VCaP (cell line): ENCODE measurements at regions not wholly inside any gene's neighbourhood (a gene's known extent, or its start where the extent isn't known, plus 50 kb on each side); places are given as distances from the start of the nearest gene placed in this dataset.

Source experiments
- H3K27ac ChIP-seq: fragments of 450-650 bp; 2 replicates; pipeline ENCODE4 v1.5.1; 2017
- TF ChIP-seq, protein P1 (sequence below): fragments of 450-650 bp; conservative IDR thresholded peaks from 2 replicates; pipeline ENCODE4 v1.5.1; 2017; ENCODE audit warnings: mild to moderate bottlenecking, moderate library complexity

DNA sequence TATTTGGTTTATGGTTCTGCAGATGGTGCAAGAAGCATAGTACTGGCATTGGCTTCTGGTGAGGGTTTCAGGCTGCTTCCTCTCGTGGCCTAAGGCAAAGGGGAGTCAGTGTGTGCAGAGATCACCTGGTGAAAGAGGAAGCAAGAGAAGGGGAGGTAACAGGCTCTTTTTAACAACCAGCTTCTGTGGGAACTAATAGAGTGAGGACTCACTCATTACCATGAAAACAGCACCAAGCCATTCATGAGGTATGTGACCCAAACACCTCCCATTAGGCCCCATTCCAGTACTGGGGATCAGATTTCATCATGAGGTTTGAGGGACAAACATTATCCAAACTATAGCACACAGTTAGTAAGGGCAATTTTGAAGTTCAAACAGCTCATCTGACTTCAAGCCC lies 263.5 kb downstream of the TMEM38B start:
- peak overlapping the region; percentile 82; the same call in 1 of the 2 replicates for H3K27ac ChIP-seq
- TF ChIP-seq, protein P1, sequence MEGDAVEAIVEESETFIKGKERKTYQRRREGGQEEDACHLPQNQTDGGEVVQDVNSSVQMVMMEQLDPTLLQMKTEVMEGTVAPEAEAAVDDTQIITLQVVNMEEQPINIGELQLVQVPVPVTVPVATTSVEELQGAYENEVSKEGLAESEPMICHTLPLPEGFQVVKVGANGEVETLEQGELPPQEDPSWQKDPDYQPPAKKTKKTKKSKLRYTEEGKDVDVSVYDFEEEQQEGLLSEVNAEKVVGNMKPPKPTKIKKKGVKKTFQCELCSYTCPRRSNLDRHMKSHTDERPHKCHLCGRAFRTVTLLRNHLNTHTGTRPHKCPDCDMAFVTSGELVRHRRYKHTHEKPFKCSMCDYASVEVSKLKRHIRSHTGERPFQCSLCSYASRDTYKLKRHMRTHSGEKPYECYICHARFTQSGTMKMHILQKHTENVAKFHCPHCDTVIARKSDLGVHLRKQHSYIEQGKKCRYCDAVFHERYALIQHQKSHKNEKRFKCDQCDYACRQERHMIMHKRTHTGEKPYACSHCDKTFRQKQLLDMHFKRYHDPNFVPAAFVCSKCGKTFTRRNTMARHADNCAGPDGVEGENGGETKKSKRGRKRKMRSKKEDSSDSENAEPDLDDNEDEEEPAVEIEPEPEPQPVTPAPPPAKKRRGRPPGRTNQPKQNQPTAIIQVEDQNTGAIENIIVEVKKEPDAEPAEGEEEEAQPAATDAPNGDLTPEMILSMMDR = no peak

DNA sequence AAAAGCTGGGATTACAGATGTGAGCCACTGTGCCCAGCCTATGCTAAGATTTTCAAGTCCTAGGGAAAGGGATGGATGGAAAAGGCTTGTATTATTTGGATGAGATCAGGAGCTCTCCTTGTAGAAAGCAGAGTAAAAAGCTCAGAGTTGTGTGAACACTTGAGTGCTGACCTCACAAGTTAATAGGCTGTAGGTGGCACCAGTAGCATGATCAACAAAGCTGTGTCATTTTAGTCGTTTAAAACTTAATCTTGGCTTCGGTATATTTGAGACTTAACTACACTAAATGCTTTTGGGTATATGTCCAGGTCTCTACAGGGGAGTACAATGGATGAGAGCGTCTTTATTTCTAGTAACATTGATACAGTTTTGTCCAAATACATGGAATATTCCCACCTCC lies 264.2 kb downstream of the TMEM38B start:
- TF ChIP-seq, protein P1 = peak; percentile 34; the same call in 1 of the 2 replicates
- peak overlapping the region; percentile 82 for H3K27ac ChIP-seq

DNA sequence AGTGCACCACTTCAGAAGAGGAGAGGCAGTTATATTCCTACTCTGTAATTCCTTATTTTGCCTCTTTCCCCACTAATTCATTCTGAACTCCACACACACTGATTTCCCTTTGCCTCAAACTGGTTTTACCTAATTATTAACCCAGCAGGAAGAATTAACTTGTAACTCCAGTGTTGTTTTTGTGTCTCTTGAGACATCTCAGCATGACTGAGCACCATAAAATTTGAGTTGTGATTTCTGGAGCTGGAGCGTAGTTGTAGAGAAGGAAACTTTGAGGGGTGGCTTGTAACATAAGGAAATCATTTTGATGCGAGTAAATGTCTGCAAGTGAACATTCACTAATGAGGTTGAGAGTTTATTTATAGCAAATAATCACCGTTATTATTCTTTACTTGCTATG lies 265.2 kb downstream of the TMEM38B start:
- TF ChIP-seq, protein P1 = no peak
- peak overlapping the region; percentile 82 for H3K27ac ChIP-seq

DNA sequence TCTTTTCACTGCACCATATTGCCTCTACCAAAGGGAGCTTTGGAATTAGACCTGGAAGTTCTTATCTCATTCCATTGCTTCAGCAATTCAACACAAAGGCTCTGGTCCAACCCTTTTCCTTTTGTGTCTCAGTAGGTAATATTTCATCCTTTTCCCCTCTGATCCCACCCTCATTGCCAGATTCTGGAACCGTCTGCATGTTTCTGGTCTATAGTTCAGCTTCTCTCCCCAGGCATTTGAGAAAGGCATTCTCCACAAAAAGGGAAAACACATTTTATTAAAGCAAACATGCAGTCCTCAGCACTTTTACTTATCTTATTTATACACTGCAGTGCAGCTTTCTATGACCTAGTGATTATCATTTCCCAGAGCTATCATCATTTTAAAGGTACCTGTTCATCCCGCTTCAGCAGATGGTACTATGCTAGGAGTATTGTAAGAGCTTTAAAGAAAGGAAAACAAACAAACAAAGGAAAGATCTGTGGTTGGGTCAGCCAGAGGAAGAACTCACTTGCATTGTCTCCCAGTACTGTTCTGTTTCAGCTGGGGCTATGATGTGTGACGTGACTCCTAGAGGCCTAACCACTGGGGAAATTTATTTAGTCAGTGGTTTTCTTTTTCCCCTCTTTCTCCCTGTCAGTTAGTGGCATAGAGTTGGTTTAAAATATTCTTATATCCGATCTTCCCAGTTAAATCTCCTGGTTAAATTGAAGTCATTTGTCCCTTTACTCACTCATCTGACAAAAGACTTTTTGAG lies 269.2 kb downstream of the TMEM38B start:
- H3K27ac ChIP-seq = 0 out of 2 replicates have a peak overlapping the region, but pooled peaks have one; percentile 5
- TF ChIP-seq, protein P1 = no peak

DNA sequence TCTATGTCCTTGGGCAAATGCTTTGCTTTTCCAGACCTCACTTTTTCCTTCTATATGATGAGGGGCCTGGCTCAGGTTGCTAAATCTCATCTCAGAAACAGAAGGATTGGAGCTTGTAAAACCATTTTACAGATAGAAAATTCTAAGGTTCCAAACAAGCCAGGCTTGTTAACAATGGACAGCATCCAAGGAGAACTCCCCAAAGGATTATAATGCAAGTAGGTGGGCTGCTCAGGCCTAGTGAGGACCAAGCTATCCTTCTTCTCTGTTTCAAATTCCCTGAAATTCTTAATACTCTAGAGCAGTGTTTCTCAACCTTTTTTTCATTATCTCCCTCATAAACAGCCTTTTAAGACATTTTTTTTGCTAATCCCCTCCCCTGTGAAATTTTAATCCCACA lies 269.8 kb downstream of the TMEM38B start:
- 0 out of 2 replicates have a peak overlapping the region, but pooled peaks have one; percentile 5 for H3K27ac ChIP-seq
- TF ChIP-seq, protein P1 = no peak

DNA sequence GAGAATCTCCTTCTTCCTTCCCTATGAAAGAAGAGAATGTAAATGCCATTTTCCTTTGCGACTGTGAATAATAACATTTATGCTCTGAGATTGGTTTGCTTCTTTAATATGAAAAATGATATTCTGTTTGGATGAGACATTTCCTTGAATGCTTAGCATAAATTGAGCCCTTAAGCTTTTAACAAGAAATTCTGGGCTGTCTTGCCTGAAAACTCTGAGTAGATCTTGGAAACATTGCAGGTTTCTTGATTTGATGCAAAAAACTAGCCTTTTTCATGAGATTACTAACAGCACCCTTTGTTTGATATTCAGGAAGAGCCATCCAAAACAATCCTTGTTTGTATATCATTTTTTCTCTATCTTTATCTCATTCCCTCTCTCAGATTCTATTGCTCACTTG lies 272.5 kb downstream of the TMEM38B start:
- TF ChIP-seq, protein P1 = no peak
- no peak overlapping the region for H3K27ac ChIP-seq

DNA sequence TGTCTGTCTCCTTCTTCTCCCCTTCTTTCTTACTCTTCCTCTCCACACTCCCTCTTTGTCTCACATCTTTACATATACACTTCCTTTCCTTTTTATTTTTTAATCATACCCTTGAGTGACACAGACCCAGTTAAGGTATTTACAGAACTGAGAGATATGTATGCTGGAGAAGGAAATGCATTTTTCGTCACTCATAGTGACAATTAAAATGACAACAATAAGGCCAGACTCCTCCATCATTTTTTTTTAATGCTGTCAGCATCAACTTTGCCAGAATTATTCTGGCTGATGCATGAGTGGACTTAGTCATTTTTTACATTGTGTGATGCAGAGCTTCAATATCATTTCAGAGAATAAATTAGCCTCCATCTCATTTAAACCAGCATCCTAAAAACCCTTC lies 272.9 kb downstream of the TMEM38B start:
- H3K27ac ChIP-seq = no peak overlapping the region

More for the DNA sequence above, 272.9 kb downstream of the TMEM38B start:
- TF ChIP-seq, protein P1 = no peak
